HG02970 (cell line): ENCODE measurements at regions not wholly inside any gene's neighbourhood (a gene's known extent, or its start where the extent isn't known, plus 50 kb on each side); places are given as distances from the start of the nearest gene placed in this dataset.
A peak's percentile ranks its signal among the peaks of the same experiment; 100 is the strongest.
"Not testable (repeated sequence)": the region's sequence is repeated elsewhere in the genome, so short reads cannot be mapped to it uniquely, and the experiment has no call there.

Experiments used
- ATAC-seq: cut with Tn5 transposase; IDR thresholded peaks from one replicate; pipeline ENCODE4 v1.9.1; 2021; ENCODE audit warnings: mild to moderate bottlenecking, moderate library complexity, moderate number of reproducible peaks; ENCODE audit not compliant: unreplicated experiment, low FRiP score

- no peak for ATAC-seq
Measured at GRCh38 chr7:113784956-113785355, 133.9 kb downstream of the PPP1R3A start.

GRCh38 chr7:113784316-113784715 is 134.5 kb downstream of the PPP1R3A start:
- ATAC-seq: no peak

DNA sequence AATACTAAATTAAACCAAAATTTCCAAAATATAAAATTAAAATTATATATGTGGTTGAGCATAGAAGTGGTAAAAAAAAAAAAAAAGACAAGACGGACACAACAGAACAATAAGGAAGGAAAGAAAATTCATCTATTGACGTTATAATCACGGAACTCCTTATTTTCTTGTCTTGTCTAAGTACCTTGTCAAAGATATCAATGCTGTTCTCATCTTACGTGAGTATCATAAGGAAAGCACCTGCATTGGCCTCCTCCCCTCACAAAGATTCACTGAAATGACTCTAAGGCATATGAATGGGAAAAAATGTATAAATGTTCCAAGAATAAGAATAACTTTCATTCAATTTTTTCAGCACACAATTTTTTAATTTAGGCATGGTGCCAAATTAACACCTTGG is 135.4 kb downstream of the PPP1R3A start:
- no peak for ATAC-seq

- ATAC-seq: no peak
Measured at GRCh38 chr7:113775804-113776203, 143.0 kb downstream of the PPP1R3A start.

GRCh38 chr7:113775401-113775800 is 143.4 kb downstream of the PPP1R3A start:
- ATAC-seq: no peak

- ATAC-seq: peak; percentile 80
Measured at GRCh38 chr7:113774182-113774807, 144.5 kb downstream of the PPP1R3A start.

GRCh38 chr7:113770146-113770738 is 148.6 kb downstream of the PPP1R3A start:
- ATAC-seq: no peak

DNA sequence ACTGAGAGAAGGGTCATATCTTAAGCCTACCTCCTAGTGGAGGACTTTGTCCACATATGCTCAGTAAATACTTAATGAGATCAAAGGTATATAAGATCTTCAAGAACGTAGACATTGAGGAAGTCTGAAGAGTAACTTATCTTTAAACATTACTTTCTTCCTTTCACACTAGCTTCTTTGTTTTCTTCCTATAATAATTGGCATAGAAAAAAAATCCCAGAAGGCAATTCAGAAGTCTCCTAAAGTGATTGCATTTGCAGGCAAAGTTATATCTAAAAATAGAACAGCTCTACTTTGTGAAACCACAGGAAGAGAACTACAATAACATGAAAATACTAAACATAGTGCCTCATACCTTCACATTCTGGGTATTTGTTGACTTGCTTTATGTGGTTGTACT is 150.4 kb downstream of the PPP1R3A start:
- no peak for ATAC-seq

- no peak for ATAC-seq
Measured at GRCh38 chr7:113764401-113765035, 154.3 kb downstream of the PPP1R3A start.

DNA sequence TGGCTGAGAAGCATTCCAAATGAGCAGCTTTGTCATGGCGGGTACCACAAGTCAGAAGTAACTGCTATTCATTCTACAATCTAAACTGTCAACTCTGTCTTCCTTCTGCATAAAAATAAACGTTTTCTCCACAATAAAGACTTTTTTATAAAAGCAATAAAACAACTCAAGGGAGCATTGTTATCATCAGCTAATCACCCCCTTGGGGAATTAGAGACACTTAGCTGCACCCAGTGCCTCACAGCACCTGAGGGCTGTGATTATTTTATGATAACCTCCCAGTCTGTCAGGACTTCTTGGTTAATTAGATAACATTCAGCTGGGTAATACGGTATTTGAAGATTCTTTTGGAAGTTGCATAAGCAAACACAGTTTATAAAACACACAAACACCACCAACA is 155.6 kb downstream of the PPP1R3A start:
- no peak for ATAC-seq

- ATAC-seq: no peak
Measured at GRCh38 chr7:113756250-113756649, 162.6 kb downstream of the PPP1R3A start.

- ATAC-seq: no peak
Measured at GRCh38 chr7:113752689-113753088, 166.1 kb downstream of the PPP1R3A start.

DNA sequence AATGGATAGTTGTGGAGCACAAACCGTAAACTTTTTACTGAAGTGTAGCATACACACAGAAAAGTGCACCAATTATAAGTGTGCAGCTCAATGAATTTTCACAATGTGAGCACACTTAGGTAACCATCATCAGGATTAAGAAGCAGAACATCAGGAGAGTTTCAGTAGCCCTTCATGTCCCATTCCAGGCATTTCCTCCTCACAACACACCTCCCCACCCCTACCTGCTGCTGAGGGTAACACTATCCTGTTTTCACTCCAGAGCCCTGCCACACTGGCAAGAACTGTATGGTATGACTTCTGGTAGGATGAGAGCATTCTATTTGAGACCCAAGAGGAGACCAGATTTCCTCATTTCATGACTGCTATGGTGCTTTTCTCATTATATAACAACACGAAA is 166.5 kb downstream of the PPP1R3A start:
- ATAC-seq: no peak

DNA sequence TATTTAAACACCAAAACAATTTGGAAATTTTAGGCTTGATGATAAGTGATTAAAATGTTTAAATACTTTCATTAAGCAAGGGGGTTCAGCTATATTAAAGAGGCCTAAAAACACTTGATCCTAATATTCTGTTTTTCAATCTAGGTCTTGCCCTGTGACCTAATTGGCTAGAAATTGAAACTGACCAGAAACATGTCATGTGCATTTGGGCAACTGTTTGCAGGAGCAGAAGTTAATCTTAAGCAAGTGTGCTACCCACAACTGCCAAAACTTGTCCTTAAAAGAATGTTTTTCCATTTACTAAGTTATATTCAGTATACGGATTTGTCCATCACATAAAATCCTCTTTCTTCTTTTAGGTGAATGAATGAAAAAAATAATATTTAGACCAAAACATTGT is 167.3 kb downstream of the PPP1R3A start:
- no peak for ATAC-seq

GRCh38 chr7:113748385-113748784 is 170.4 kb downstream of the PPP1R3A start:
- not testable (repeated sequence) for ATAC-seq

GRCh38 chr7:113742946-113743431 is 175.8 kb downstream of the PPP1R3A start:
- not testable (repeated sequence) for ATAC-seq

DNA sequence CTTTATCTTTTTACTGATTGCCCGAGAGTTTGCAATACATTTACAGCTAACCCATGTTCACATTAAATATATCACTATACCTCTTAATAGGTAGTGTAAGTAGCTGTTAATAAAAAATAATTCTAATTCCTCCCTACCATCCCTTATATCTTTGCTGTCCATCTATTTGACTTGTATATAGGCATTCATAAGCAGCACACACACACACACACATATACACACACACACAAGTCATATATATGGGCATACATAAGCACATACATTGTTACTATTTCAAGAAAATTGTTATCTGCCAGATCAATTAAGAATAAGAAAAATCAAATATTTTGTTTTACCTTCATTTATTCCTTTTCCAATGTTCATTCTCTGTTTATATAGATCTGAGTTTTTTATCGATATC is 176.4 kb downstream of the PPP1R3A start:
- ATAC-seq: no peak

DNA sequence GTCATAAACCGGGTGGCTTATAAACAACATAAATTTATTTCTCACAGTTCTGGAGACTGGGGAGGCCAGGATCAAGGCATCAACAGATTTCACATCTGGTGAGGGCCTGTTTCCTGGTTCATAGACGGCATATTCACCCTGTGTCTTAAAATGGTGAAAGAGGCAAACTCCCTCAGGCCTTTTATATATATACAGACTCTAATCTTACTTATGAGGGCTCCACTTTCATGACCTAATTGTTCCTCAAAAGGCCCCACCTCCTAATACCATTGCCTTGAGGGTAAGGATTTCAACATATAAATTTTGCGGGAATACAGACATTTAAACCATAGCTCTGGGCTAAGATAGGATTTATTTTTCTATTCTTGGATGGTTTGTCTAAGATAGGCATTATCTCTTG is 187.2 kb downstream of the PPP1R3A start:
- ATAC-seq: no peak

- ATAC-seq: no peak
Measured at GRCh38 chr7:113730309-113730955, 188.4 kb downstream of the PPP1R3A start.

DNA sequence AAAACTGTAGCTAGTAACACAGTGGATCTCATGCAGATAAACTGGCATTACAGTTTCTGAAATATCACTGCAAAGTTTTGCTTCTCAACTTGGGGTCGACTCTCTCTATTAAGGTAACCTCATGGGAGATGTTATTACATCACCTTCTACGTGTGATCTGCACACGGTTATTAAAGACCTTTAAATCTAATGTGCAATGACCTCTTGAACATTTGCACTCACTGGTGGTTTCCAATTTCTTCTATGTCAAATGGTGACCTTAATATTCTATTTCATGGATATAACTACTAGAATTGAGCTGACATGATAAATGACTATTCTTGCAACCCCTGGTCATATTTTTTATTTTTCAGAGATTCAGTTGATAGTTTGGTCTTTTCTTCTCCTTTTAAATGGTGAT is 191.3 kb downstream of the PPP1R3A start:
- ATAC-seq: no peak

DNA sequence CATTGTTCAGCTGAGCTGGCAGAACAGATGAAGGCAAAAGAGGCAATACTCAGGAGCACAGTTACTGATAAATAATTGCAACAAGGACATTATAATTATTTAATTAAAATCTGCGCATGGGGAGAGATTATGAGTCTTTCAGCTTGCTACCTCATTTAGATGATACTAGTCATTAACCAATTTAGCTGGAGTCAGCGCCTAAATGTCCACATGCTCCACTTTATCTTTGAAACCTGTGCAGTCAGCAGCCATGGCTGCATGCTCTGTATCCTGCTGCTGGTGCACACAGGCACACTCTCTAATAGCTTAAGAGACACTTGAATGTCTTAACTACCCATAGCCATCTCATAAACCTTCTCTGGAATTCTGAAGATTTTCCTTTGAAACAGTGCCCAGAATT is 196.8 kb downstream of the PPP1R3A start:
- no peak for ATAC-seq
